ENCODE measurements at regions not wholly inside any gene's neighbourhood (a gene's known extent, or its start where the extent isn't known, plus 50 kb on each side); places are given as distances from the start of the nearest gene placed in this dataset.

- DNase-seq = no peak
These were observed 641.1 kb downstream of the DHX35 start for GRCh38 chr20:39603219-39603618.

- DNase-seq = no peak
These were observed 640.5 kb downstream of the DHX35 start for GRCh38 chr20:39602649-39603048.

- no peak for DNase-seq
These were observed 638.7 kb downstream of the DHX35 start for GRCh38 chr20:39600871-39601270.

GRCh38 chr20:39600156-39600555, 638.0 kb downstream of the DHX35 start:
- no peak for DNase-seq

- DNase-seq = no peak
These were observed 634.4 kb downstream of the DHX35 start for GRCh38 chr20:39596554-39596953.

- DNase-seq = no peak
These were observed 630.2 kb downstream of the DHX35 start for GRCh38 chr20:39592371-39592770.

GRCh38 chr20:39588148-39588757, 626.1 kb downstream of the DHX35 start:
- no peak for DNase-seq

GRCh38 chr20:39581034-39581433, 618.9 kb downstream of the DHX35 start:
- no peak for DNase-seq

GRCh38 chr20:39576771-39577170, 614.6 kb downstream of the DHX35 start:
- no peak for DNase-seq

GRCh38 chr20:39574061-39574460, 611.9 kb downstream of the DHX35 start:
- no peak for DNase-seq

GRCh38 chr20:39571171-39571570, 609.0 kb downstream of the DHX35 start:
- no peak for DNase-seq

GRCh38 chr20:39568109-39568508, 606.0 kb downstream of the DHX35 start:
- no peak for DNase-seq

- no peak for DNase-seq
These were observed 601.2 kb downstream of the DHX35 start for GRCh38 chr20:39563349-39563748.

GRCh38 chr20:39554341-39554740, 592.2 kb downstream of the DHX35 start:
- no peak for DNase-seq

- no peak for DNase-seq
These were observed 591.0 kb downstream of the DHX35 start for GRCh38 chr20:39553120-39553519.

- DNase-seq = no peak
These were observed 587.6 kb downstream of the DHX35 start for GRCh38 chr20:39549733-39550132.

- no peak for DNase-seq
These were observed 585.6 kb downstream of the DHX35 start for GRCh38 chr20:39547546-39548408.

- no peak for DNase-seq
These were observed 579.1 kb downstream of the DHX35 start for GRCh38 chr20:39541136-39541803.

GRCh38 chr20:39538317-39538716, 576.2 kb downstream of the DHX35 start:
- no peak for DNase-seq

GRCh38 chr20:39535301-39535700, 573.2 kb downstream of the DHX35 start:
- DNase-seq = no peak

GRCh38 chr20:39534846-39535245, 572.7 kb downstream of the DHX35 start:
- DNase-seq = no peak

- DNase-seq = no peak
These were observed 571.7 kb downstream of the DHX35 start for GRCh38 chr20:39533858-39534257.

- no peak for DNase-seq
These were observed 570.1 kb downstream of the DHX35 start for GRCh38 chr20:39532205-39532604.

- no peak for DNase-seq
These were observed 566.3 kb downstream of the DHX35 start for GRCh38 chr20:39528436-39528835.

Measured in hippocampal formation (tissue), 2 donors.